SK-N-SH (cell line): ENCODE measurements at regions not wholly inside any gene's neighbourhood (a gene's known extent, or its start where the extent isn't known, plus 50 kb on each side); places are given as distances from the start of the nearest gene placed in this dataset.

Experiments
- CTCF ChIA-PET: fragments of 300-600, 350-600 bp; formaldehyde crosslinking; extraction: SDS; loops from one replicate; lab custom pipeline; 2021; lab: Yijun Ruan, JAX
- POLR2A ChIA-PET: fragments of 350-600 bp; sonication (Branson Sonifier 250); formaldehyde crosslinking; extraction: SDS; loops from one replicate; lab custom pipeline; 2020; ENCODE audit warnings: antibody characterized with exemption, inconsistent platforms; lab: Yijun Ruan, JAX
- DNase-seq: peaks from one replicate; pipeline ENCODE4 v3.0.0; 2012
- H2AFZ ChIP-seq: fragments of 200-600 bp; sonication (generic); 2 replicates; pipeline ENCODE4 v1.8.1; 2016; ENCODE audit warnings: antibody characterized with exemption, mild to moderate bottlenecking, low read depth
- H3F3A ChIP-seq: fragments of 200-600 bp; sonication (generic); replicated peaks from 2 replicates; pipeline ENCODE3; 2016; ENCODE audit warnings: antibody characterized with exemption, mild to moderate bottlenecking; ENCODE audit not compliant: insufficient read depth
- H3K27ac ChIP-seq, 2 experiments: fragments of 200-500 bp in 1 of 2; fragments of 200-600 bp in 1 of 2; sonication (Bioruptor generic) in 1 of 2; sonication (generic), shearing (Covaris generic) in 1 of 2; 2 replicates each; pipeline versions ENCODE4 v1.5.1 to v1.6.1; 2014 to 2016; ENCODE audit warnings: low read depth in 2 of 2, inconsistent platforms in 1 of 2, low read length in 1 of 2, mild to moderate bottlenecking in 1 of 2, mixed read lengths in 1 of 2
- H3K27me3 ChIP-seq: fragments of 200-600 bp; sonication (generic), shearing (Covaris generic); 2 replicates; pipeline ENCODE4 v1.6.1; 2016; ENCODE audit warnings: mixed run types; ENCODE audit not compliant: insufficient read depth
- H3K36me3 ChIP-seq, 2 experiments: fragments of 200-500 bp in 1 of 2; fragments of 200-600 bp in 1 of 2; sonication (Bioruptor generic) in 1 of 2; sonication (generic) in 1 of 2; replicated peaks in 1 of 2; 2 replicates each; pipeline versions ENCODE3 to v1.5.1; 2014 to 2016; ENCODE audit warnings: low read length in 1 of 2, mild to moderate bottlenecking in 1 of 2; ENCODE audit not compliant: insufficient read depth in 2 of 2, control insufficient read depth in 1 of 2
- H3K4me1 ChIP-seq, 2 experiments: fragments of 200-500 bp in 1 of 2; fragments of 200-600 bp in 1 of 2; sonication (Bioruptor generic) in 1 of 2; sonication (generic), shearing (Covaris generic) in 1 of 2; 2 replicates each; pipeline versions ENCODE4 v1.5.1 to v1.6.1; 2014 to 2016; ENCODE audit warnings: low read depth in 1 of 2, low read length in 1 of 2, mixed run types in 1 of 2; ENCODE audit not compliant: insufficient read depth in 2 of 2, control insufficient read depth in 1 of 2
- H3K4me2 ChIP-seq: fragments of 200-600 bp; sonication (generic), shearing (Covaris generic); 2 replicates; pipeline ENCODE4 v1.6.1; 2017; ENCODE audit warnings: mixed run types
- H3K4me3 ChIP-seq, 2 experiments: fragments of 200-500 bp in 1 of 2; fragments of 200-600 bp in 1 of 2; sonication (Bioruptor generic) in 1 of 2; sonication (generic), shearing (Covaris generic) in 1 of 2; 2 replicates each; pipeline versions ENCODE4 v1.5.1 to v1.8.1; 2014 to 2016; ENCODE audit warnings: low read depth in 2 of 2, inconsistent platforms in 1 of 2, low read length in 1 of 2, mild to moderate bottlenecking in 1 of 2, mixed read lengths in 1 of 2, moderate library complexity in 1 of 2
- H3K79me2 ChIP-seq: fragments of 200-600 bp; sonication (generic); 2 replicates; pipeline ENCODE4 v1.8.1; 2017; ENCODE audit warnings: mild to moderate bottlenecking; ENCODE audit not compliant: insufficient read depth
- H3K9ac ChIP-seq: fragments of 200-600 bp; sonication (generic); 2 replicates; pipeline ENCODE4 v1.6.1; 2017; ENCODE audit warnings: mixed run types
- H3K9me2 ChIP-seq: fragments of 200-600 bp; sonication (generic); 2 replicates; pipeline ENCODE4 v1.6.1; 2017; ENCODE audit warnings: mixed run types
- H3K9me3 ChIP-seq: fragments of 200-600 bp; sonication (generic); 2 replicates; pipeline ENCODE4 v1.6.1; 2017; ENCODE audit warnings: mixed run types, mild to moderate bottlenecking, moderate library complexity
- H4K20me1 ChIP-seq: fragments of 200-600 bp; sonication (generic); 2 replicates; pipeline ENCODE4 v1.6.1; 2017; ENCODE audit warnings: mild to moderate bottlenecking, mixed run types; ENCODE audit not compliant: insufficient read depth
- CHD2 ChIP-seq: fragments of 150-350 bp; IDR thresholded peaks from 2 replicates; pipeline ENCODE4 v1.6.1; 2018; ENCODE audit warnings: low read length; ENCODE audit not compliant: partially characterized antibody
- EZH2phosphoT487 ChIP-seq: fragments of 200-600 bp; sonication (generic); IDR thresholded peaks from 2 replicates; pipeline ENCODE4 v1.6.1; 2017; ENCODE audit warnings: low read depth, mixed run types, mild to moderate bottlenecking, antibody characterized with exemption, moderate library complexity, borderline replicate concordance
- FOSL2 ChIP-seq: IDR thresholded peaks from 2 replicates; pipeline ENCODE4 v1.4.0; 2012; ENCODE audit warnings: low read depth, mild to moderate bottlenecking, moderate library complexity, borderline replicate concordance
- FOXM1 ChIP-seq: IDR thresholded peaks from 2 replicates; pipeline ENCODE4 v1.4.0; 2012; ENCODE audit warnings: low read depth, mild to moderate bottlenecking
- GATA2 ChIP-seq: sonication (generic); formaldehyde crosslinking; IDR thresholded peaks from 2 replicates; pipeline ENCODE4 v1.5.0; 2020; ENCODE audit warnings: mild to moderate bottlenecking, missing genetic modification reagents
- IRF3 ChIP-seq: fragments of 150-350 bp; IDR thresholded peaks from 2 replicates; pipeline ENCODE4 v1.6.1; 2016; ENCODE audit warnings: mild to moderate bottlenecking, low read depth, low read length
- JUND ChIP-seq: IDR thresholded peaks from 2 replicates; pipeline ENCODE4 v1.4.0; 2012
- MEF2A ChIP-seq: IDR thresholded peaks from 2 replicates; pipeline ENCODE4 v1.4.0; 2012; ENCODE audit warnings: low read depth, borderline replicate concordance
- NFIC ChIP-seq: IDR thresholded peaks from 2 replicates; pipeline ENCODE4 v1.4.0; 2012; ENCODE audit warnings: borderline replicate concordance
- PBX3 ChIP-seq: IDR thresholded peaks from 2 replicates; pipeline ENCODE4; 2012
- POLR2AphosphoS5 ChIP-seq: IDR thresholded peaks from 2 replicates; pipeline ENCODE4 v1.6.1; 2012; ENCODE audit warnings: low read depth, low read length
- RAD21 ChIP-seq: IDR thresholded peaks from 2 replicates; pipeline ENCODE4 v1.6.1; 2012; ENCODE audit warnings: mild to moderate bottlenecking, low read length
- RCOR1 ChIP-seq: fragments of 150-350 bp; IDR thresholded peaks from 2 replicates; pipeline ENCODE4 v1.6.1; 2017; ENCODE audit warnings: antibody characterized with exemption, low read length
- REST ChIP-seq: IDR thresholded peaks from 2 replicates; pipeline ENCODE4 v1.6.1; 2012; ENCODE audit warnings: mild to moderate bottlenecking, low read depth, low read length, moderate library complexity
- RFX5 ChIP-seq: IDR thresholded peaks from 2 replicates; pipeline ENCODE4 v1.6.1; 2012; ENCODE audit warnings: mild to moderate bottlenecking, improper control_type of control experiment, low read length
- RXRA ChIP-seq: IDR thresholded peaks from 2 replicates; pipeline ENCODE4 v1.4.0; 2012; ENCODE audit warnings: low read depth, mild to moderate bottlenecking, borderline replicate concordance
- SIN3A ChIP-seq: IDR thresholded peaks from 2 replicates; pipeline ENCODE4 v1.6.1; 2012; ENCODE audit warnings: low read depth, mild to moderate bottlenecking, low read length, moderate library complexity, borderline replicate concordance
- SMC3 ChIP-seq: IDR thresholded peaks from 2 replicates; pipeline ENCODE4 v1.6.1; 2012; ENCODE audit warnings: low read depth, low read length, improper control_type of control experiment
- TCF12 ChIP-seq: IDR thresholded peaks from 2 replicates; pipeline ENCODE4 v1.4.0; 2012
- TEAD4 ChIP-seq: IDR thresholded peaks from 2 replicates; pipeline ENCODE4 v1.4.0; 2012; ENCODE audit warnings: mild to moderate bottlenecking, borderline replicate concordance; ENCODE audit not compliant: insufficient read depth
- USF1 ChIP-seq: IDR thresholded peaks from 2 replicates; pipeline ENCODE4 v1.4.0; 2012; ENCODE audit warnings: low read depth, borderline replicate concordance
- YY1 ChIP-seq: IDR thresholded peaks from 2 replicates; pipeline ENCODE4 v1.4.0; 2012; ENCODE audit warnings: low read depth, mild to moderate bottlenecking
- whole genome bisulfite sequencing: methylation state at CpG from one replicate; pipeline ENCODE4 v1.1.6; 2017; ENCODE audit warnings: low lambda C conversion rate; 5-methylcytosine and 5-hydroxymethylcytosine counted together

GRCh38 chr3:99322551-99322950, 315.8 kb upstream of the COL8A1 start:
- H3K27ac ChIP-seq, result no peak overlapping the region
- no peak overlapping the region for H3K9ac ChIP-seq
- H3K79me2 ChIP-seq, result no peaks in the 10 kb centered on the region
- no peaks in the 10 kb centered on the region; a peak in 1 of 4 replicates for H3K4me1 ChIP-seq
- H3K36me3 ChIP-seq, result no peaks in the 10 kb centered on the region
- CTCF ChIA-PET, result no interaction called here
- no peak overlapping the region for H3K4me2 ChIP-seq
- H2AFZ ChIP-seq, result no peak overlapping the region
- no peak overlapping the region for H3K4me3 ChIP-seq
- no peaks in the 10 kb centered on the region for H4K20me1 ChIP-seq
- no peaks in the 10 kb centered on the region; the same call in 1 of the 2 replicates for H3K27me3 ChIP-seq
- H3F3A ChIP-seq, result peaks cover 11% of the 10 kb centered on the region
- no peaks in the 10 kb centered on the region for H3K9me2 ChIP-seq
- DNase-seq, result no peak
- TF ChIP-seq TCF12 (no peak), TEAD4 (no peak), GATA2 (CRISPR knock-in tag) (no peak), REST (no peak), EZH2phosphoT487 (no peak), RFX5 (no peak), RAD21 (no peak), PBX3 (no peak), SIN3A (no peak)
- POLR2A ChIA-PET, result no interaction called here
- no peaks in the 10 kb centered on the region for H3K9me3 ChIP-seq

GRCh38 chr3:99321261-99321660, 317.1 kb upstream of the COL8A1 start:
- no peaks in the 10 kb centered on the region for H3K79me2 ChIP-seq
- no peak for TF ChIP-seq USF1
- no peak for TF ChIP-seq EZH2phosphoT487
- TF ChIP-seq TCF12, result no peak
- TF ChIP-seq IRF3, result no peak
- no peak for TF ChIP-seq FOXM1
- no peak for TF ChIP-seq JUND
- no peak for TF ChIP-seq RCOR1
- no peak for TF ChIP-seq YY1
- TF ChIP-seq FOSL2, result no peak
- TF ChIP-seq NFIC, result no peak
- no peak for TF ChIP-seq PBX3
- TF ChIP-seq CHD2, result no peak
- no peak for TF ChIP-seq POLR2AphosphoS5
- TF ChIP-seq RXRA, result no peak
- no peak for TF ChIP-seq MEF2A
- no peak for TF ChIP-seq SMC3
- H3K4me1 ChIP-seq, result no peaks in the 10 kb centered on the region; a peak in 1 of 4 replicates
- DNase-seq, result no peak
- H3K9ac ChIP-seq, result no peak overlapping the region
- no peak overlapping the region for H3K27ac ChIP-seq
- ChIA-PET POLR2A (no interaction called here), CTCF (no interaction called here)
- 30% methylated on average over 1 of the region's 1 CpG for WGBS
- no peaks in the 10 kb centered on the region for H3K9me2 ChIP-seq
- H3F3A ChIP-seq, result peaks cover 11% of the 10 kb centered on the region
- no peak overlapping the region for H2AFZ ChIP-seq
- H3K4me3 ChIP-seq, result no peak overlapping the region
- no peaks in the 10 kb centered on the region for H4K20me1 ChIP-seq
- H3K4me2 ChIP-seq, result no peak overlapping the region
- no peaks in the 10 kb centered on the region for H3K9me3 ChIP-seq
- H3K27me3 ChIP-seq, result no peaks in the 10 kb centered on the region; the same call in 1 of the 2 replicates
- H3K36me3 ChIP-seq, result no peaks in the 10 kb centered on the region
